Liver (tissue), 7 donors: ENCODE measurements at regions not wholly inside any gene's neighbourhood (a gene's known extent, or its start where the extent isn't known, plus 50 kb on each side); places are given as distances from the start of the nearest gene placed in this dataset.

Source experiments
- DNase-seq: peaks from one replicate; pipeline ENCODE4 v3.0.0-alpha.2; 2017; ENCODE audit warnings: low spot score
- H3K27ac ChIP-seq, 2 donors: one replicate each; pipeline ENCODE4 v1.7.0; 2013; ENCODE audit warnings: inconsistent platforms in 2 of 2, low read length in 2 of 2, control low read depth in 1 of 2, low read depth in 1 of 2, mild to moderate bottlenecking in 1 of 2
- H3K27me3 ChIP-seq, 4 donors: one replicate each; pipeline versions ENCODE4 v1.6.1 to v1.7.0; 2013; ENCODE audit warnings: low read length in 3 of 4, inconsistent platforms in 1 of 4, mild to moderate bottlenecking in 1 of 4, moderate library complexity in 1 of 4; ENCODE audit not compliant: control insufficient read depth in 4 of 4, insufficient read depth in 4 of 4
- H3K36me3 ChIP-seq, 4 donors: one replicate each; pipeline versions ENCODE4 v1.6.1 to v1.7.0; 2013; ENCODE audit warnings: low read length in 3 of 4, mild to moderate bottlenecking in 3 of 4, low read depth in 1 of 4, moderate library complexity in 1 of 4; ENCODE audit not compliant: control insufficient read depth in 4 of 4, insufficient read depth in 3 of 4
- H3K4me1 ChIP-seq, 4 donors: one replicate each; pipeline versions ENCODE4 v1.6.1 to v1.7.0; 2013; ENCODE audit warnings: low read length in 3 of 4, mild to moderate bottlenecking in 3 of 4, moderate library complexity in 1 of 4; ENCODE audit not compliant: control insufficient read depth in 4 of 4, insufficient read depth in 4 of 4
- H3K4me3 ChIP-seq, 3 donors: one replicate each; pipeline versions ENCODE4 v1.6.1 to v1.7.0; 2013; ENCODE audit warnings: low read length in 3 of 3, control low read depth in 1 of 3, low read depth in 1 of 3, mild to moderate bottlenecking in 1 of 3
- H3K9ac ChIP-seq, 2 donors: one replicate each; pipeline ENCODE4 v1.7.0; 2013; ENCODE audit warnings: low read length in 2 of 2, mild to moderate bottlenecking in 2 of 2, moderate library complexity in 2 of 2, control low read depth in 1 of 2, low read depth in 1 of 2
- H3K9me3 ChIP-seq, 4 donors: one replicate each; pipeline versions ENCODE4 v1.6.1 to v1.7.0; 2013; ENCODE audit warnings: low read length in 3 of 4; ENCODE audit not compliant: control insufficient read depth in 4 of 4
- ATF3 ChIP-seq: IDR thresholded peaks from 2 replicates; pipeline ENCODE4 v1.6.1; 2016; ENCODE audit warnings: antibody characterized with exemption
- FOXA1 ChIP-seq: IDR thresholded peaks from 2 replicates; pipeline ENCODE4 v1.6.1; 2016; ENCODE audit warnings: antibody characterized with exemption
- FOXA2 ChIP-seq: IDR thresholded peaks from 2 replicates; pipeline ENCODE4 v1.6.1; 2016; ENCODE audit warnings: antibody characterized with exemption
- GABPA ChIP-seq, 2 donors: IDR thresholded peaks in 1 of 2; conservative IDR thresholded peaks in 1 of 2; 2 replicates each; pipeline ENCODE4 v1.6.1; 2016; ENCODE audit warnings: antibody characterized with exemption in 2 of 2, mild to moderate bottlenecking in 1 of 2, moderate library complexity in 1 of 2
- HNF4A ChIP-seq, 2 donors: conservative IDR thresholded peaks; 2 replicates each; pipeline ENCODE4 v1.6.1; 2016; ENCODE audit warnings: antibody characterized with exemption in 2 of 2, mild to moderate bottlenecking in 2 of 2
- HNF4G ChIP-seq: IDR thresholded peaks from 2 replicates; pipeline ENCODE4 v1.6.1; 2016; ENCODE audit warnings: antibody characterized with exemption
- JUND ChIP-seq, 2 donors: IDR thresholded peaks; 2 replicates each; pipeline ENCODE4 v1.6.1; 2016; ENCODE audit warnings: antibody characterized with exemption in 2 of 2
- NR2F2 ChIP-seq: IDR thresholded peaks from 2 replicates; pipeline ENCODE4 v1.6.1; 2016; ENCODE audit warnings: antibody characterized with exemption
- RAD21 ChIP-seq, 2 donors: IDR thresholded peaks; 2 replicates each; pipeline ENCODE4 v1.6.1; 2016; ENCODE audit warnings: antibody characterized with exemption in 2 of 2, mild to moderate bottlenecking in 2 of 2
- REST ChIP-seq: IDR thresholded peaks from 2 replicates; pipeline ENCODE4 v1.6.1; 2016; ENCODE audit warnings: antibody characterized with exemption, mild to moderate bottlenecking
- RXRA ChIP-seq, 2 donors: IDR thresholded peaks; 2 replicates each; pipeline ENCODE4 v1.6.1; 2017 to 2018; ENCODE audit warnings: antibody characterized with exemption in 2 of 2, mild to moderate bottlenecking in 1 of 2
- SP1 ChIP-seq: IDR thresholded peaks from 2 replicates; pipeline ENCODE4 v1.6.1; 2018; ENCODE audit warnings: antibody characterized with exemption, mild to moderate bottlenecking
- WGBS: extraction: QIAGEN DNeasy Blood & Tissue Kit; methylation state at CpG from one replicate; pipeline ENCODE4 v1.1.7; 2013; 5-methylcytosine and 5-hydroxymethylcytosine counted together
- TF ChIP-seq, protein P1 (sequence below): IDR thresholded peaks from 2 replicates; pipeline ENCODE4 v1.6.1; 2016; ENCODE audit warnings: antibody characterized with exemption
- donor health status: healthy.
- donor health status: healthy.
- donor health status: healthy.
- donor health status: healthy.

DNA sequence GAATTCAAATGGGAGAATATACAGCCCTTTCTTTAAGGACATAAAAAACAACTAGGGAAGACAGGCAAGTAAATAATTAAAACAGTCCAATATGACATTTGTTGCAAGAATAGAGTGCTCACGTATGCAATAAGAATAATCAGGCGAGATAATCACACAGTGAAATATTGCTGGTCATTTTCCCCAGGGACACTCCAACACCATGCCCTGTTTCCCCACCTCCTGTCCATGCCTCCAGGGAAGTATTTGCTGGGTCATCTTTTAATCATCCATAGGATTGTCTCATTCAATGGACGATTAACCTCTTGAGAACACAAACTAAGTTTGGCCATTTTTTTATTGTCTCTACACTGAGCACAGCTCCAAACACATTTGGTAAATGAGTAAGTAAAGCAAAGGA is 472.9 kb downstream of the C6orf118 start:
- no peaks in the 10 kb centered on the region for H3K36me3 ChIP-seq
- no peak overlapping the region for H3K9ac ChIP-seq
- TF ChIP-seq HNF4A (conservative IDR thresholded peaks at IDR 0.05) (no peak), SP1 (no peak), JUND (IDR thresholded peaks at IDR 0.05) (no peak)
- no peak overlapping the region for H3K27ac ChIP-seq
- H3K4me3 ChIP-seq: no peak overlapping the region
- WGBS: 77% methylated on average over 3 of the region's 3 CpGs
- peaks cover 0 to 1% (median 0%) of the 10 kb centered on the region in 4 donors for H3K9me3 ChIP-seq
- peaks cover 0 to 3% (median 0%) of the 10 kb centered on the region in 4 donors for H3K27me3 ChIP-seq
- no peak for DNase-seq
- no peaks in the 10 kb centered on the region for H3K4me1 ChIP-seq

DNA sequence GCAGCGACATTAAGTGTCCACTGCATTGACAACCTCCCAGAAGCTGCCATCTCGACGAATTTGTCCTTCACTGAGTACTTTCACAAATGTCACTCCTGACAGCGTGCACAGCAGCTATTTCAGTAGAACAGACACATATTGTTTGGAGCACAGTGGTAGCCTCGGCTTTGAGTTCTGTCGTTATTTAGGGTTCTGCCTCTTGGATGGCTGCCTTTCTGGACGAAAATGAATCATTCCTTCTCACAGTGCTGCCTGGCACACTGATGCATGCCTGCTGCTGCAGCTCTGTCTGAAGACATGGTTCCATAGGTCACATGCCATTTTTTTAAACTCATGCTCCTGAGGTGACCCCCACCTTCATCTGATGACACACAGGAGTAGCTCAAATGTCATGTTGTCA is 477.0 kb downstream of the C6orf118 start:
- TF ChIP-seq HNF4G (no peak), ATF3 (no peak), GABPA (IDR thresholded peaks at IDR 0.05 in 1 of 2, conservative IDR thresholded peaks at IDR 0.05 in 1 of 2) (no peak), FOXA2 (no peak), JUND (IDR thresholded peaks at IDR 0.05) (no peak)
- 72% methylated on average over 7 of the region's 7 CpGs for WGBS
- no peaks in the 10 kb centered on the region for H3K36me3 ChIP-seq
- H3K9me3 ChIP-seq: no peaks in the 10 kb centered on the region
- H3K27me3 ChIP-seq: peaks cover 0 to 3% (median 0%) of the 10 kb centered on the region in 4 donors
- no peak for DNase-seq
- H3K4me1 ChIP-seq: no peaks in the 10 kb centered on the region
- no peak overlapping the region for H3K4me3 ChIP-seq
- no peak overlapping the region for H3K9ac ChIP-seq
- H3K27ac ChIP-seq: no peak overlapping the region

DNA sequence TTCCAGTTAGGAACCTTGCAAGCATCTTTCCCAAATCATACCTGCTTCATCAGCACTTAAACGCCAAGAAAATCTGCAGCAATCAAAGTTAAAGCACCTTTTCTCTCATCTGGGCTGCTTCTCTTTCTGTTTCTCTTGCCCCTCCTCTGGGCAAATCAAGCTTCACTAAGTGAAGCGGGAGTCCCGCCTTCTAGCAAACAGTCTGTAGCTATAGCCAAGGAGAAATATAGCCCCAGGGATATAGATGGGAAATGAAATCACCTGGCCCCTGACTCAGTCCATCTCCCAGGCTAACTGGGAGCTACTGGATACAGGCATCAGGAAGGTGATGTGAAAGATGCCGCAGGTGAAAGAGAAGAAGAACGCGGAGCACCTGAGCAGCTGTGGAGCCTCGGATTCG is 481.9 kb downstream of the C6orf118 start:
- DNase-seq: no peak
- Histone ChIP-seq H3K4me3 (no peak overlapping the region), H3K4me1 (no peaks in the 10 kb centered on the region), H3K27me3 (peaks cover 0 to 4% (median 0%) of the 10 kb centered on the region in 4 donors), H3K27ac (no peak overlapping the region), H3K9ac (no peak overlapping the region), H3K9me3 (no peaks in the 10 kb centered on the region), H3K36me3 (no peaks in the 10 kb centered on the region)
- WGBS: 78% methylated on average over 8 of the region's 8 CpGs
- TF ChIP-seq RAD21 (IDR thresholded peaks at IDR 0.05): no peak
- TF ChIP-seq, protein P1, sequence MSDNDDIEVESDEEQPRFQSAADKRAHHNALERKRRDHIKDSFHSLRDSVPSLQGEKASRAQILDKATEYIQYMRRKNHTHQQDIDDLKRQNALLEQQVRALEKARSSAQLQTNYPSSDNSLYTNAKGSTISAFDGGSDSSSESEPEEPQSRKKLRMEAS: no peak
- no peak for TF ChIP-seq NR2F2
- no peak for TF ChIP-seq REST
- TF ChIP-seq FOXA2: no peak
- TF ChIP-seq FOXA1: no peak
- TF ChIP-seq HNF4G: no peak
- no peak for TF ChIP-seq RXRA (IDR thresholded peaks at IDR 0.05)
- TF ChIP-seq SP1: no peak
